Neural progenitor cell (in vitro differentiated cells): ENCODE measurements at regions not wholly inside any gene's neighbourhood (a gene's known extent, or its start where the extent isn't known, plus 50 kb on each side); places are given as distances from the start of the nearest gene placed in this dataset.

Experiments
- DNase-seq: peaks from one replicate; pipeline ENCODE4 v3.0.0-alpha.2; 2016; ENCODE audit warnings: low spot score
- H2AFZ ChIP-seq: fragments of 200-600 bp; sonication (generic); replicated peaks from 2 replicates; pipeline ENCODE4 v1.6.1; 2016; ENCODE audit warnings: antibody characterized with exemption
- H3F3A ChIP-seq: fragments of 200-600 bp; sonication (generic); 2 replicates; pipeline ENCODE4 v1.6.1; 2016; ENCODE audit warnings: antibody characterized with exemption, low read depth
- H3K27ac ChIP-seq: fragments of 200-600 bp; sonication (generic); 2 replicates; pipeline ENCODE4 v1.5.1; 2016; ENCODE audit warnings: mild to moderate bottlenecking
- H3K27me3 ChIP-seq: fragments of 200-600 bp; sonication (generic); 2 replicates; pipeline ENCODE4 v1.6.1; 2016; ENCODE audit warnings: mild to moderate bottlenecking, moderate library complexity
- H3K36me3 ChIP-seq: fragments of 200-600 bp; sonication (generic); 2 replicates; pipeline ENCODE4 v1.5.1; 2016
- H3K4me1 ChIP-seq: fragments of 200-600 bp; sonication (generic); 2 replicates; pipeline ENCODE4 v1.6.1; 2016; ENCODE audit warnings: mixed run types
- H3K4me2 ChIP-seq: fragments of 200-600 bp; sonication (generic); 2 replicates; pipeline ENCODE4 v1.6.1; 2016
- H3K4me3 ChIP-seq: fragments of 200-600 bp; sonication (generic); 2 replicates; pipeline ENCODE4 v1.5.1; 2016
- H3K79me2 ChIP-seq: fragments of 200-600 bp; sonication (generic); 2 replicates; pipeline ENCODE4 v1.6.1; 2016; ENCODE audit warnings: low read depth
- H3K9ac ChIP-seq: fragments of 200-600 bp; sonication (generic); 2 replicates; pipeline ENCODE4 v1.6.1; 2016
- H3K9me3 ChIP-seq: fragments of 200-600 bp; sonication (generic); 2 replicates; pipeline ENCODE4 v1.5.1; 2016; ENCODE audit warnings: low read depth
- H4K20me1 ChIP-seq: fragments of 200-600 bp; sonication (generic); 2 replicates; pipeline ENCODE4 v1.6.1; 2016; ENCODE audit warnings: low read depth
- H3K27ac Mint-ChIP-seq: 3 replicates; pipeline ENCODE4 v1.8.0; 2021; ENCODE audit warnings: mixed read lengths
- H3K27me3 Mint-ChIP-seq: 2 replicates; pipeline ENCODE4 v1.8.0; 2022; ENCODE audit warnings: low read depth, mild to moderate bottlenecking, inconsistent platforms, moderate library complexity, mixed read lengths; ENCODE audit not compliant: insufficient read depth
- H3K36me3 Mint-ChIP-seq: 3 replicates; pipeline ENCODE4 v1.8.0; 2021; ENCODE audit warnings: mixed read lengths
- H3K4me1 Mint-ChIP-seq: 3 replicates; pipeline ENCODE4 v1.8.0; 2021; ENCODE audit warnings: mixed read lengths
- H3K4me3 Mint-ChIP-seq: 3 replicates; pipeline ENCODE4 v1.8.0; 2021; ENCODE audit warnings: mild to moderate bottlenecking, moderate library complexity, mixed read lengths
- H3K9me3 Mint-ChIP-seq: 3 replicates; pipeline ENCODE4 v1.8.0; 2020; ENCODE audit warnings: mixed read lengths
- EZH2 ChIP-seq: fragments of 200-600 bp; sonication (generic); IDR thresholded peaks from 2 replicates; pipeline ENCODE4 v1.6.1; 2017; ENCODE audit warnings: antibody characterized with exemption, mild to moderate bottlenecking, moderate library complexity
- EZH2phosphoT487 ChIP-seq: fragments of 200-600 bp; sonication (generic); IDR thresholded peaks from 2 replicates; pipeline ENCODE4 v1.6.1; 2017; ENCODE audit warnings: antibody characterized with exemption
- TF ChIP-seq, protein P1 (sequence below): fragments of 200-600 bp; sonication (generic); IDR thresholded peaks from 2 replicates; pipeline ENCODE4 v1.5.1; 2017; ENCODE audit warnings: antibody characterized with exemption, mild to moderate bottlenecking

DNA sequence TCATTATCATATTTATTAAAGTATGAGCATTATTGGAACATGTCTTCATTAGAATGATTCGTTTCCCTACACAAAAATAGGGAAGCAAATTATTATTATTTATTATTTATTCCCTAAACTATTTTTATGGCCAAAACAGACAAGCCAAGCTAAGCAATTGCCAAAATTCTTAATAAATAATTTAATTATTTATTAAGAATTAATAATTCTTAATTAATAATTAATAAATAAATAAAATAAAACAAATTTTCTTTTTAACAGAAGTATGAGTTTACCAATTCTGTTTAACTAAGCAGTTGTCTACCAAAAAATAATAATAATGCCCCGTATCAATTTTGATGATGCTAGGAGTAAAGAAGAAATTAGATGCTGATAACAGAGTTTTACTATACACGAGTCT, 1080.8 kb upstream of the AGA start:
- H3K4me1 Mint-ChIP-seq: no peaks in the 10 kb centered on the region
- no peaks in the 10 kb centered on the region for H3K9me3 Mint-ChIP-seq
- H3K27me3 ChIP-seq: no peaks in the 10 kb centered on the region
- no peaks in the 10 kb centered on the region for H3K36me3 Mint-ChIP-seq
- no peak overlapping the region for H3K27ac Mint-ChIP-seq
- no peaks in the 10 kb centered on the region for H3K79me2 ChIP-seq
- no peaks in the 10 kb centered on the region for H3K27me3 Mint-ChIP-seq
- no peaks in the 10 kb centered on the region for H3K4me1 ChIP-seq
- DNase-seq: no peak
- no peak overlapping the region for H3K27ac ChIP-seq
- H3K4me2 ChIP-seq: no peak overlapping the region
- no peak overlapping the region for H3K9ac ChIP-seq
- TF ChIP-seq EZH2phosphoT487: no peak
- no peak for TF ChIP-seq EZH2
- TF ChIP-seq, protein P1, sequence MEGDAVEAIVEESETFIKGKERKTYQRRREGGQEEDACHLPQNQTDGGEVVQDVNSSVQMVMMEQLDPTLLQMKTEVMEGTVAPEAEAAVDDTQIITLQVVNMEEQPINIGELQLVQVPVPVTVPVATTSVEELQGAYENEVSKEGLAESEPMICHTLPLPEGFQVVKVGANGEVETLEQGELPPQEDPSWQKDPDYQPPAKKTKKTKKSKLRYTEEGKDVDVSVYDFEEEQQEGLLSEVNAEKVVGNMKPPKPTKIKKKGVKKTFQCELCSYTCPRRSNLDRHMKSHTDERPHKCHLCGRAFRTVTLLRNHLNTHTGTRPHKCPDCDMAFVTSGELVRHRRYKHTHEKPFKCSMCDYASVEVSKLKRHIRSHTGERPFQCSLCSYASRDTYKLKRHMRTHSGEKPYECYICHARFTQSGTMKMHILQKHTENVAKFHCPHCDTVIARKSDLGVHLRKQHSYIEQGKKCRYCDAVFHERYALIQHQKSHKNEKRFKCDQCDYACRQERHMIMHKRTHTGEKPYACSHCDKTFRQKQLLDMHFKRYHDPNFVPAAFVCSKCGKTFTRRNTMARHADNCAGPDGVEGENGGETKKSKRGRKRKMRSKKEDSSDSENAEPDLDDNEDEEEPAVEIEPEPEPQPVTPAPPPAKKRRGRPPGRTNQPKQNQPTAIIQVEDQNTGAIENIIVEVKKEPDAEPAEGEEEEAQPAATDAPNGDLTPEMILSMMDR: no peak
- H3K4me3 Mint-ChIP-seq: no peak overlapping the region
- H3K36me3 ChIP-seq: no peaks in the 10 kb centered on the region
- H2AFZ ChIP-seq: no peak overlapping the region
- no peaks in the 10 kb centered on the region for H4K20me1 ChIP-seq
- H3F3A ChIP-seq: no peaks in the 10 kb centered on the region
- no peak overlapping the region for H3K4me3 ChIP-seq
- no peaks in the 10 kb centered on the region for H3K9me3 ChIP-seq

DNA sequence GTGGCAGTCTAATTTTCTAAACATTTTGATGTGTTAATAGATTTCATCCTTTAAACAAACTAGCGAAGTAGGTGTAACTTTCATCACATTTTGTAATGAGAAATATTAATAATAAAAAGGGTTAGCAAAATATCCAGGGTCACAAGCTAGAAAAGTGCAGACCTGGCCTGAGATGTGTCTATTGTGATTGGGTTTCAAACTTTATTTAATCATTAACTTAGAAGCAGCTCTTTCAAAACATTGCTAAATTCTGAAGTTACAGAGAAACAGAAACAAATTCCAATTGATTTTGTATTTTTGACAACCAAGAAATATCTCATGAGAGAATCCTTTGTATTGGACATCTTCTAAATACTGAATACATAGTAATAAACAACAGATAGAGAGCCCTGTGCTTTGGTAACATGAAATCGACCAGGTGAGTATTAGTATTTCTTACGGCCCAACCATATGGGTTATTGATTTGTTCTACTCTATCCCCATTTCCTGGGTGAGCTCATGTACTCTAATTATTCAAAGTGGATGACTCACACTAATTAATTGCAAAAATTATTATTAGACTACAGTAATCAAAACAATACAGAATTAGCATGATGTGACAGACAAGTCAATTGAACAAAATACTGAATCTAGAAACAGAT, 1093.8 kb upstream of the AGA start:
- no peak for DNase-seq
- Histone ChIP-seq H2AFZ (no peak overlapping the region), H3K9me3 (no peaks in the 10 kb centered on the region), H3F3A (no peaks in the 10 kb centered on the region), H3K79me2 (no peaks in the 10 kb centered on the region), H3K4me2 (no peak overlapping the region), H4K20me1 (no peaks in the 10 kb centered on the region), H3K9ac (no peak overlapping the region), H3K27me3 (no peaks in the 10 kb centered on the region), H3K36me3 (no peaks in the 10 kb centered on the region), H3K4me1 (no peaks in the 10 kb centered on the region), H3K4me3 (no peak overlapping the region), H3K27ac (no peak overlapping the region)
- no peak overlapping the region for H3K27ac Mint-ChIP-seq
- no peaks in the 10 kb centered on the region for H3K36me3 Mint-ChIP-seq
- TF ChIP-seq, protein P1: no peak
- TF ChIP-seq EZH2phosphoT487 (no peak), EZH2 (no peak)
- H3K4me1 Mint-ChIP-seq: no peaks in the 10 kb centered on the region
- H3K27me3 Mint-ChIP-seq: peaks cover under 1% of the 10 kb centered on the region
- no peaks in the 10 kb centered on the region for H3K9me3 Mint-ChIP-seq
- H3K4me3 Mint-ChIP-seq: no peak overlapping the region

DNA sequence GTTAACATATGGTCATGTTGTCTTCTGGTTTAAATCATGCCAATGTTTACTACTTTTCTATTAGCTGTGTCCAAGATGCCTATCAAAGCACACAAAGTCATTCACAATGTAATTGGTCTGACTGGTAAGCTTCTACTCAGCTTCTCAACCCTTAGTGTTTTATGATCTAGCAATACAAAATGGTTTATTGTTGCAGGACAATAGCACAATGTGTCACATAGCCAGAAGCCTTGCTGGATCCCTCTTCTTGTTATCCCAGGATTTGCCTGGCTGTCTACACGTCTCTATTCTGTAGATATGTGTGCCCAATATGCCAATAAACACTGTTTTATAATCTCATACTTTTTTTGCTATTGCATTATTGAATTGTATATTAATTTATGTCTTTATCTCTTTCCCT, 1111.0 kb upstream of the AGA start:
- no peak overlapping the region for H3K9ac ChIP-seq
- no peaks in the 10 kb centered on the region for H3K4me1 ChIP-seq
- H3K36me3 ChIP-seq: no peaks in the 10 kb centered on the region
- TF ChIP-seq EZH2phosphoT487 (no peak), EZH2 (no peak)
- TF ChIP-seq, protein P1: no peak
- no peak overlapping the region for H3K27ac ChIP-seq
- H3K27me3 ChIP-seq: no peaks in the 10 kb centered on the region
- no peak overlapping the region for H3K4me2 ChIP-seq
- no peaks in the 10 kb centered on the region for H3K9me3 ChIP-seq
- no peak for DNase-seq
- H3K27me3 Mint-ChIP-seq: no peaks in the 10 kb centered on the region
- no peaks in the 10 kb centered on the region for H3F3A ChIP-seq
- no peaks in the 10 kb centered on the region for H3K4me1 Mint-ChIP-seq
- no peaks in the 10 kb centered on the region for H3K79me2 ChIP-seq
- H3K4me3 ChIP-seq: no peak overlapping the region
- H2AFZ ChIP-seq: no peak overlapping the region
- H3K4me3 Mint-ChIP-seq: no peak overlapping the region
- no peak overlapping the region for H3K27ac Mint-ChIP-seq
- H3K36me3 Mint-ChIP-seq: no peaks in the 10 kb centered on the region
- H4K20me1 ChIP-seq: no peaks in the 10 kb centered on the region
- H3K9me3 Mint-ChIP-seq: no peaks in the 10 kb centered on the region
